GM19372 (cell line): ENCODE measurements at regions not wholly inside any gene's neighbourhood (a gene's known extent, or its start where the extent isn't known, plus 50 kb on each side); places are given as distances from the start of the nearest gene placed in this dataset.

Source experiments
- ATAC-seq: cut with Tn5 transposase; IDR thresholded peaks from one replicate; pipeline ENCODE4 v1.9.1; 2021; ENCODE audit warnings: mild to moderate bottlenecking, low read depth, moderate library complexity; ENCODE audit not compliant: unreplicated experiment

- no peak for ATAC-seq
Observed at GRCh38 chr9:118609355-118610044, 759.7 kb downstream of the BRINP1 start.

- no peak for ATAC-seq
Observed at GRCh38 chr9:118612201-118612600, 757.0 kb downstream of the BRINP1 start.

- ATAC-seq = no peak
Observed at GRCh38 chr9:118613996-118614395, 755.2 kb downstream of the BRINP1 start.

GRCh38 chr9:118618084-118618483, 751.2 kb downstream of the BRINP1 start:
- ATAC-seq = no peak

- ATAC-seq = no peak
Observed at GRCh38 chr9:118618849-118619248, 750.4 kb downstream of the BRINP1 start.

- ATAC-seq = no peak
Observed at GRCh38 chr9:118624608-118625007, 744.6 kb downstream of the BRINP1 start.

- no peak for ATAC-seq
Observed at GRCh38 chr9:118630079-118630478, 739.2 kb downstream of the BRINP1 start.

GRCh38 chr9:118630931-118631595, 738.2 kb downstream of the BRINP1 start:
- no peak for ATAC-seq

GRCh38 chr9:118631956-118632355, 737.3 kb downstream of the BRINP1 start:
- ATAC-seq = no peak

GRCh38 chr9:118635416-118635815, 733.8 kb downstream of the BRINP1 start:
- no peak for ATAC-seq

GRCh38 chr9:118637681-118638080, 731.6 kb downstream of the BRINP1 start:
- no peak for ATAC-seq

GRCh38 chr9:118640836-118641560, 728.2 kb downstream of the BRINP1 start:
- ATAC-seq = no peak

- ATAC-seq = no peak
Observed at GRCh38 chr9:118643118-118643517, 726.1 kb downstream of the BRINP1 start.

GRCh38 chr9:118644066-118644465, 725.2 kb downstream of the BRINP1 start:
- ATAC-seq = no peak

- no peak for ATAC-seq
Observed at GRCh38 chr9:118647331-118647730, 721.9 kb downstream of the BRINP1 start.

- ATAC-seq = no peak
Observed at GRCh38 chr9:118650417-118650816, 718.8 kb downstream of the BRINP1 start.

GRCh38 chr9:118651511-118651910, 717.7 kb downstream of the BRINP1 start:
- no peak for ATAC-seq

- no peak for ATAC-seq
Observed at GRCh38 chr9:118652258-118652657, 717.0 kb downstream of the BRINP1 start.

GRCh38 chr9:118652912-118653311, 716.3 kb downstream of the BRINP1 start:
- no peak for ATAC-seq

- no peak for ATAC-seq
Observed at GRCh38 chr9:118659011-118659410, 710.2 kb downstream of the BRINP1 start.

- no peak for ATAC-seq
Observed at GRCh38 chr9:118665226-118665919, 703.9 kb downstream of the BRINP1 start.
